ENCODE measurements at regions not wholly inside any gene's neighbourhood (a gene's known extent, or its start where the extent isn't known, plus 50 kb on each side); places are given as distances from the start of the nearest gene placed in this dataset.

- Histone ChIP-seq H3K36me3 (ENCODE audit: insufficient read depth, low read length) (no peaks in the 10 kb centered on the region), H3K4me3 (ENCODE audit: low read length, poor library complexity, severe bottlenecking) (no peak overlapping the region)
- TF ChIP-seq CTCF (conservative IDR thresholded peaks at IDR 0.05; ENCODE audit: low read length) (no peak), EZH2phosphoT487 (IDR thresholded peaks at IDR 0.05; ENCODE audit: borderline replicate concordance) (no peak)
These were observed 659.7 kb downstream of the NLGN4X start for GRCh38 chrX:5568934-5569333.

GRCh38 chrX:5559386-5559785, 669.3 kb downstream of the NLGN4X start:
- no peak for TF ChIP-seq CTCF (conservative IDR thresholded peaks at IDR 0.05; ENCODE audit: low read length)
- no peak for TF ChIP-seq EZH2phosphoT487 (IDR thresholded peaks at IDR 0.05; ENCODE audit: borderline replicate concordance)
- no peak overlapping the region for H3K4me3 ChIP-seq (ENCODE audit: low read length, poor library complexity, severe bottlenecking)
- no peaks in the 10 kb centered on the region for H4K20me1 ChIP-seq (ENCODE audit: insufficient read depth, low read length, poor library complexity, severe bottlenecking)
- no peaks in the 10 kb centered on the region for H3K36me3 ChIP-seq (ENCODE audit: insufficient read depth, low read length)
- no peak overlapping the region for H2AFZ ChIP-seq (ENCODE audit: low read length)
- H3K4me1 ChIP-seq (ENCODE audit: insufficient read depth, low read length, poor library complexity, severe bottlenecking), result no peaks in the 10 kb centered on the region
- no peaks in the 10 kb centered on the region for H3K9me2 ChIP-seq (replicated peaks; ENCODE audit: low read depth, low read length)
- no peaks in the 10 kb centered on the region for H3K79me2 ChIP-seq (ENCODE audit: insufficient read depth, low read length)
- no peak overlapping the region for H3K9ac ChIP-seq (ENCODE audit: low read depth, low read length, poor library complexity, severe bottlenecking)
- no peaks in the 10 kb centered on the region for H3K27me3 ChIP-seq (ENCODE audit: insufficient read depth, low read length, poor library complexity, severe bottlenecking)
- no peaks in the 10 kb centered on the region for H3K9me3 ChIP-seq (ENCODE audit: insufficient read depth, low read depth, low read length)
- H3K4me2 ChIP-seq (ENCODE audit: low read depth, low read length, poor library complexity, severe bottlenecking), result no peak overlapping the region
- H3F3A ChIP-seq (ENCODE audit: low read depth), result no peaks in the 10 kb centered on the region

More at GRCh38 chrX:5568934-5569333, 659.7 kb downstream of the NLGN4X start:
- H4K20me1 ChIP-seq (ENCODE audit: insufficient read depth, low read length, poor library complexity, severe bottlenecking), result no peaks in the 10 kb centered on the region
- no peaks in the 10 kb centered on the region for H3K9me2 ChIP-seq (replicated peaks; ENCODE audit: low read depth, low read length)
- H3K4me2 ChIP-seq (ENCODE audit: low read depth, low read length, poor library complexity, severe bottlenecking), result no peak overlapping the region
- H3F3A ChIP-seq (ENCODE audit: low read depth), result no peaks in the 10 kb centered on the region
- no peak overlapping the region for H3K9ac ChIP-seq (ENCODE audit: low read depth, low read length, poor library complexity, severe bottlenecking)
- no peaks in the 10 kb centered on the region for H3K27me3 ChIP-seq (ENCODE audit: insufficient read depth, low read length, poor library complexity, severe bottlenecking)
- no peaks in the 10 kb centered on the region for H3K79me2 ChIP-seq (ENCODE audit: insufficient read depth, low read length)
- no peak overlapping the region for H2AFZ ChIP-seq (ENCODE audit: low read length)
- no peaks in the 10 kb centered on the region for H3K4me1 ChIP-seq (ENCODE audit: insufficient read depth, low read length, poor library complexity, severe bottlenecking)
- H3K9me3 ChIP-seq (ENCODE audit: insufficient read depth, low read depth, low read length), result no peaks in the 10 kb centered on the region

GRCh38 chrX:5549512-5549911, 679.2 kb downstream of the NLGN4X start:
- no peak overlapping the region for H3K4me3 ChIP-seq (ENCODE audit: low read length, poor library complexity, severe bottlenecking)
- H3K36me3 ChIP-seq (ENCODE audit: insufficient read depth, low read length), result no peaks in the 10 kb centered on the region
- no peaks in the 10 kb centered on the region for H3K27me3 ChIP-seq (ENCODE audit: insufficient read depth, low read length, poor library complexity, severe bottlenecking)
- H3K4me1 ChIP-seq (ENCODE audit: insufficient read depth, low read length, poor library complexity, severe bottlenecking), result no peaks in the 10 kb centered on the region
- H4K20me1 ChIP-seq (ENCODE audit: insufficient read depth, low read length, poor library complexity, severe bottlenecking), result no peaks in the 10 kb centered on the region
- no peaks in the 10 kb centered on the region for H3K9me3 ChIP-seq (ENCODE audit: insufficient read depth, low read depth, low read length)
- no peaks in the 10 kb centered on the region for H3K79me2 ChIP-seq (ENCODE audit: insufficient read depth, low read length)
- no peaks in the 10 kb centered on the region for H3K9me2 ChIP-seq (replicated peaks; ENCODE audit: low read depth, low read length)
- no peaks in the 10 kb centered on the region for H3F3A ChIP-seq (ENCODE audit: low read depth)
- no peak overlapping the region for H3K9ac ChIP-seq (ENCODE audit: low read depth, low read length, poor library complexity, severe bottlenecking)
- no peak overlapping the region for H3K4me2 ChIP-seq (ENCODE audit: low read depth, low read length, poor library complexity, severe bottlenecking)
- TF ChIP-seq CTCF (conservative IDR thresholded peaks at IDR 0.05; ENCODE audit: low read length), result no peak
- TF ChIP-seq EZH2phosphoT487 (IDR thresholded peaks at IDR 0.05; ENCODE audit: borderline replicate concordance), result no peak
- no peak overlapping the region for H2AFZ ChIP-seq (ENCODE audit: low read length)

Measured in Loucy (cell line).